H9 (cell line): ENCODE measurements at regions not wholly inside any gene's neighbourhood (a gene's known extent, or its start where the extent isn't known, plus 50 kb on each side); places are given as distances from the start of the nearest gene placed in this dataset.

ENCODE experiments used
- DNase-seq: peaks from one replicate; pipeline ENCODE4 v3.0.0-alpha.2; 2017
- H2AFZ ChIP-seq: one replicate; pipeline ENCODE4 v1.6.1; 2013; ENCODE audit warnings: mild to moderate bottlenecking, low read length, control low read depth, moderate library complexity
- H2AK5ac ChIP-seq: 2 replicates; pipeline ENCODE4 v1.6.1; 2013; ENCODE audit warnings: low read length, control low read depth, mixed read lengths; ENCODE audit not compliant: insufficient read length
- H2BK120ac ChIP-seq: one replicate; pipeline ENCODE4 v1.6.1; 2013; ENCODE audit warnings: low read depth, mild to moderate bottlenecking, low read length, control low read depth, inconsistent platforms; ENCODE audit not compliant: poor library complexity, severe bottlenecking
- H2BK12ac ChIP-seq: 2 replicates; pipeline ENCODE4 v1.6.1; 2013; ENCODE audit warnings: low read length, control low read depth, mixed read lengths, low read depth; ENCODE audit not compliant: insufficient read length
- H2BK15ac ChIP-seq: 2 replicates; pipeline ENCODE4 v1.6.1; 2013; ENCODE audit warnings: low read depth, low read length, control low read depth
- H2BK20ac ChIP-seq: one replicate; pipeline ENCODE4 v1.6.1; 2013; ENCODE audit warnings: low read depth, mild to moderate bottlenecking, low read length, control low read depth, inconsistent platforms; ENCODE audit not compliant: poor library complexity, severe bottlenecking
- H2BK5ac ChIP-seq: 2 replicates; pipeline ENCODE4 v1.6.1; 2013; ENCODE audit warnings: low read length, control low read depth, mixed read lengths; ENCODE audit not compliant: insufficient read length
- H3K14ac ChIP-seq: 2 replicates; pipeline ENCODE4 v1.6.1; 2013; ENCODE audit warnings: low read length, control low read depth; ENCODE audit not compliant: insufficient read depth
- H3K18ac ChIP-seq: 2 replicates; pipeline ENCODE4 v1.6.1; 2013; ENCODE audit warnings: low read depth, mild to moderate bottlenecking, mixed read lengths, low read length, control low read depth; ENCODE audit not compliant: insufficient read length
- H3K23ac ChIP-seq: 2 replicates; pipeline ENCODE4 v1.6.1; 2013; ENCODE audit warnings: low read length, control low read depth, mixed read lengths, low read depth; ENCODE audit not compliant: insufficient read length
- H3K23me2 ChIP-seq: 2 replicates; pipeline ENCODE4 v1.6.1; 2013; ENCODE audit warnings: low read depth, mild to moderate bottlenecking, mixed read lengths, low read length, control low read depth; ENCODE audit not compliant: insufficient read length, poor library complexity, severe bottlenecking
- H3K27ac ChIP-seq: 2 replicates; pipeline ENCODE4 v1.5.1; 2013; ENCODE audit warnings: low read length, control low read depth, mixed read lengths, low read depth; ENCODE audit not compliant: insufficient read length
- H3K27me3 ChIP-seq: 2 replicates; pipeline ENCODE4 v1.6.1; 2013; ENCODE audit warnings: low read length, control low read depth, inconsistent platforms; ENCODE audit not compliant: insufficient read depth
- H3K4ac ChIP-seq: 2 replicates; pipeline ENCODE4 v1.6.1; 2013; ENCODE audit warnings: low read depth, mild to moderate bottlenecking, control low read depth, inconsistent platforms, low read length, moderate library complexity
- H3K4me1 ChIP-seq: 2 replicates; pipeline ENCODE4 v1.6.1; 2013; ENCODE audit warnings: low read length, control low read depth, inconsistent platforms; ENCODE audit not compliant: insufficient read depth
- H3K4me2 ChIP-seq: 2 replicates; pipeline ENCODE4 v1.6.1; 2013; ENCODE audit warnings: low read length, control low read depth, mixed read lengths; ENCODE audit not compliant: insufficient read length, insufficient read depth
- H3K56ac ChIP-seq: 2 replicates; pipeline ENCODE4 v1.6.1; 2013; ENCODE audit warnings: low read depth, mild to moderate bottlenecking, mixed read lengths, low read length, control low read depth; ENCODE audit not compliant: insufficient read length
- H3K79me1 ChIP-seq: 2 replicates; pipeline ENCODE4 v1.6.1; 2013; ENCODE audit warnings: low read depth, mild to moderate bottlenecking, moderate library complexity, low read length, control low read depth, inconsistent platforms; ENCODE audit not compliant: insufficient read depth, poor library complexity, severe bottlenecking
- H3K79me2 ChIP-seq: 2 replicates; pipeline ENCODE4 v1.6.1; 2013; ENCODE audit warnings: low read length, control low read depth, inconsistent platforms; ENCODE audit not compliant: insufficient read depth
- H3K9ac ChIP-seq: 2 replicates; pipeline ENCODE4 v1.6.1; 2013; ENCODE audit warnings: low read length, control low read depth, mixed read lengths; ENCODE audit not compliant: insufficient read length; ENCODE audit errors: extremely low read depth
- H3K9me3 ChIP-seq: one replicate; pipeline ENCODE4 v1.6.1; 2013; ENCODE audit warnings: low read depth, low read length, inconsistent platforms; ENCODE audit not compliant: control insufficient read depth
- H3T11ph ChIP-seq: one replicate; pipeline ENCODE4 v1.6.1; 2013; ENCODE audit warnings: mild to moderate bottlenecking, low read length, control low read depth, inconsistent platforms
- H4K20me1 ChIP-seq: one replicate; pipeline ENCODE4 v1.6.1; 2013; ENCODE audit not compliant: control insufficient read depth, insufficient read length, insufficient read depth
- H4K5ac ChIP-seq: 2 replicates; pipeline ENCODE4 v1.6.1; 2013; ENCODE audit warnings: low read depth, mild to moderate bottlenecking, mixed read lengths, low read length, control low read depth; ENCODE audit not compliant: insufficient read length
- H4K8ac ChIP-seq: replicated peaks from 2 replicates; pipeline ENCODE4 v1.6.1; 2013; ENCODE audit warnings: low read length, control low read depth, mixed read lengths, low read depth; ENCODE audit not compliant: insufficient read length
- H4K91ac ChIP-seq: 2 replicates; pipeline ENCODE4 v1.6.1; 2013; ENCODE audit warnings: low read depth, mild to moderate bottlenecking, moderate library complexity, mixed read lengths, low read length, control low read depth; ENCODE audit not compliant: insufficient read length
- H3K27ac Mint-ChIP-seq, 3 experiments: 2 replicates in 2 of 3; 3 replicates in 1 of 3; pipeline ENCODE4 v1.8.0; 2020 to 2021; ENCODE audit warnings: mixed read lengths in 3 of 3, mild to moderate bottlenecking in 1 of 3, moderate library complexity in 1 of 3
- H3K27me3 Mint-ChIP-seq: 2 replicates; pipeline ENCODE4 v1.8.0; 2021; ENCODE audit warnings: low read depth, mild to moderate bottlenecking, moderate library complexity, mixed read lengths
- H3K36me3 Mint-ChIP-seq, 3 experiments: 2 replicates in 2 of 3; 3 replicates in 1 of 3; pipeline ENCODE4 v1.8.0; 2020 to 2021; ENCODE audit warnings: low read depth in 3 of 3, mixed read lengths in 3 of 3; ENCODE audit not compliant: insufficient read depth in 1 of 3
- H3K4me1 Mint-ChIP-seq, 2 experiments: 2 replicates each; pipeline ENCODE4 v1.8.0; 2020; ENCODE audit warnings: mixed read lengths in 2 of 2
- H3K4me3 Mint-ChIP-seq, 2 experiments: 2 replicates in 1 of 2; 3 replicates in 1 of 2; pipeline ENCODE4 v1.8.0; 2020 to 2021; ENCODE audit warnings: mild to moderate bottlenecking in 2 of 2, mixed read lengths in 2 of 2, moderate library complexity in 1 of 2
- H3K9me3 Mint-ChIP-seq, 2 experiments: 2 replicates in 1 of 2; 3 replicates in 1 of 2; pipeline ENCODE4 v1.8.0; 2020; ENCODE audit warnings: mild to moderate bottlenecking in 2 of 2, mixed read lengths in 2 of 2, moderate library complexity in 1 of 2
- TF ChIP-seq, protein P1 (sequence below): fragments of 200-600 bp; sonication (generic); conservative IDR thresholded peaks from 3 replicates; pipeline ENCODE4 v1.8.0; 2021; ENCODE audit warnings: antibody characterized with exemption, mild to moderate bottlenecking

GRCh38 chr4:82149750-82150149 lies 224.0 kb downstream of the HNRNPD start:
- Histone ChIP-seq H3T11ph (no peak overlapping the region), H3K23ac (no peak overlapping the region), H3K14ac (no peak overlapping the region), H2BK120ac (no peak overlapping the region), H2BK15ac (no peak overlapping the region), H2BK12ac (no peak overlapping the region), H3K79me2 (no peaks in the 10 kb centered on the region), H3K4me1 (no peaks in the 10 kb centered on the region), H3K56ac (no peak overlapping the region), H3K27ac (no peak overlapping the region), H4K8ac (no peak overlapping the region), H2BK5ac (no peak overlapping the region), H4K5ac (no peak overlapping the region), H3K4ac (no peak overlapping the region), H4K91ac (no peak overlapping the region), H2BK20ac (no peak overlapping the region), H2AFZ (no peak overlapping the region), H3K9ac (no peak overlapping the region), H2AK5ac (no peak overlapping the region), H3K9me3 (no peaks in the 10 kb centered on the region), H3K18ac (no peak overlapping the region), H4K20me1 (no peaks in the 10 kb centered on the region), H3K79me1 (no peaks in the 10 kb centered on the region), H3K23me2 (no peaks in the 10 kb centered on the region), H3K27me3 (no peaks in the 10 kb centered on the region), H3K4me2 (no peak overlapping the region)
- H3K4me3 Mint-ChIP-seq: no peak overlapping the region
- TF ChIP-seq, protein P1, sequence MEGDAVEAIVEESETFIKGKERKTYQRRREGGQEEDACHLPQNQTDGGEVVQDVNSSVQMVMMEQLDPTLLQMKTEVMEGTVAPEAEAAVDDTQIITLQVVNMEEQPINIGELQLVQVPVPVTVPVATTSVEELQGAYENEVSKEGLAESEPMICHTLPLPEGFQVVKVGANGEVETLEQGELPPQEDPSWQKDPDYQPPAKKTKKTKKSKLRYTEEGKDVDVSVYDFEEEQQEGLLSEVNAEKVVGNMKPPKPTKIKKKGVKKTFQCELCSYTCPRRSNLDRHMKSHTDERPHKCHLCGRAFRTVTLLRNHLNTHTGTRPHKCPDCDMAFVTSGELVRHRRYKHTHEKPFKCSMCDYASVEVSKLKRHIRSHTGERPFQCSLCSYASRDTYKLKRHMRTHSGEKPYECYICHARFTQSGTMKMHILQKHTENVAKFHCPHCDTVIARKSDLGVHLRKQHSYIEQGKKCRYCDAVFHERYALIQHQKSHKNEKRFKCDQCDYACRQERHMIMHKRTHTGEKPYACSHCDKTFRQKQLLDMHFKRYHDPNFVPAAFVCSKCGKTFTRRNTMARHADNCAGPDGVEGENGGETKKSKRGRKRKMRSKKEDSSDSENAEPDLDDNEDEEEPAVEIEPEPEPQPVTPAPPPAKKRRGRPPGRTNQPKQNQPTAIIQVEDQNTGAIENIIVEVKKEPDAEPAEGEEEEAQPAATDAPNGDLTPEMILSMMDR: no peak
- H3K27ac Mint-ChIP-seq: no peak overlapping the region
- H3K9me3 Mint-ChIP-seq: peaks cover 0 to 3% of the 10 kb centered on the region in 2 experiments; a peak in 2 of 5 replicates
- DNase-seq: no peak
- no peaks in the 10 kb centered on the region for H3K4me1 Mint-ChIP-seq
- H3K27me3 Mint-ChIP-seq: peaks cover 26% of the 10 kb centered on the region
- no peaks in the 10 kb centered on the region; a peak in 1 of 7 replicates for H3K36me3 Mint-ChIP-seq
